SK-N-SH treated with all-trans-retinoic acid at 6 μM for 48 hours (cell line): ENCODE measurements at regions not wholly inside any gene's neighbourhood (a gene's known extent, or its start where the extent isn't known, plus 50 kb on each side); places are given as distances from the start of the nearest gene placed in this dataset.

Experiments used
- ATAC-seq: fragments of 200-7000 bp; cut with Tn5 transposase; 3 replicates; pipeline ENCODE4 v1.9.1; 2020; ENCODE audit warnings: mild to moderate bottlenecking, moderate library complexity
- ARNTL ChIP-seq: fragments of 450-650 bp; formaldehyde crosslinking; IDR thresholded peaks from 2 replicates; pipeline ENCODE4 v1.5.0; 2020; ENCODE audit warnings: low read depth, mild to moderate bottlenecking, moderate library complexity, borderline replicate concordance
- BACH2 ChIP-seq: fragments of 250-450 bp; sonication (Bioruptor Pico); IDR thresholded peaks from 2 replicates; pipeline ENCODE4 v1.9.0; 2021; ENCODE audit warnings: mild to moderate bottlenecking, borderline replicate concordance
- CSDC2 ChIP-seq: fragments of 250-450 bp; sonication (Bioruptor Pico); IDR thresholded peaks from 2 replicates; pipeline ENCODE4 v1.5.0; 2020; ENCODE audit warnings: mild to moderate bottlenecking, moderate library complexity
- GLIS3 ChIP-seq: fragments of 250-450 bp; sonication (Bioruptor Pico); IDR thresholded peaks from 2 replicates; pipeline ENCODE4 v1.5.0; 2020; ENCODE audit warnings: mild to moderate bottlenecking, moderate library complexity
- ISL1 ChIP-seq: fragments of 250-450 bp; sonication (Bioruptor Pico); IDR thresholded peaks from 2 replicates; pipeline ENCODE4 v2.1.2; 2022; ENCODE audit warnings: mild to moderate bottlenecking, moderate library complexity
- OSR1 ChIP-seq: fragments of 250-450 bp; sonication (Bioruptor Pico); IDR thresholded peaks from 2 replicates; pipeline ENCODE4 v1.8.0; 2022; ENCODE audit warnings: moderate library complexity, mild to moderate bottlenecking, inconsistent platforms
- PPARA ChIP-seq: fragments of 250-450 bp; sonication (Bioruptor Pico); IDR thresholded peaks from 2 replicates; pipeline ENCODE4 v1.5.0; 2020; ENCODE audit warnings: mild to moderate bottlenecking, borderline replicate concordance
- RARB ChIP-seq: fragments of 250-450 bp; sonication (Bioruptor Pico); IDR thresholded peaks from 2 replicates; pipeline ENCODE4 v1.8.0; 2021; ENCODE audit warnings: mild to moderate bottlenecking, moderate library complexity
- SNAI2 ChIP-seq: fragments of 250-450 bp; sonication (Bioruptor Pico); IDR thresholded peaks from 2 replicates; pipeline ENCODE4 v1.5.0; 2020; ENCODE audit warnings: mild to moderate bottlenecking, moderate library complexity
- TCF4 ChIP-seq: fragments of 250-450 bp; sonication (Bioruptor Pico); IDR thresholded peaks from 2 replicates; pipeline ENCODE4 v1.8.0; 2021; ENCODE audit warnings: mild to moderate bottlenecking, moderate library complexity, borderline replicate concordance
- TOX ChIP-seq: fragments of 250-450 bp; sonication (Bioruptor Pico); IDR thresholded peaks from 2 replicates; pipeline ENCODE4 v1.8.0; 2021; ENCODE audit warnings: mild to moderate bottlenecking, moderate library complexity, borderline replicate concordance
- ZC3H10 ChIP-seq: fragments of 250-450 bp; sonication (Bioruptor Pico); IDR thresholded peaks from 2 replicates; pipeline ENCODE4 v1.5.1; 2021; ENCODE audit warnings: mild to moderate bottlenecking, moderate library complexity
- ZFP3 ChIP-seq: fragments of 250-450 bp; sonication (Bioruptor Pico); IDR thresholded peaks from 2 replicates; pipeline ENCODE4 v1.5.0; 2020; ENCODE audit warnings: mild to moderate bottlenecking, moderate library complexity
- ZFP30 ChIP-seq: fragments of 450-650 bp; formaldehyde crosslinking; IDR thresholded peaks from 2 replicates; pipeline ENCODE4 v1.5.0; 2022; ENCODE audit warnings: mild to moderate bottlenecking, moderate library complexity
- ZNF565 ChIP-seq: fragments of 450-650 bp; formaldehyde crosslinking; conservative IDR thresholded peaks from 2 replicates; pipeline ENCODE4 v1.5.0; 2020; ENCODE audit warnings: low read depth, mild to moderate bottlenecking, moderate library complexity
- ZNF70 ChIP-seq: fragments of 450-650 bp; formaldehyde crosslinking; IDR thresholded peaks from 2 replicates; pipeline ENCODE4 v1.5.0; 2020; ENCODE audit warnings: mild to moderate bottlenecking, moderate library complexity
- ZNF8 ChIP-seq: fragments of 450-650 bp; formaldehyde crosslinking; IDR thresholded peaks from 2 replicates; pipeline ENCODE4 v1.5.0; 2020; ENCODE audit warnings: mild to moderate bottlenecking, moderate library complexity
- TF ChIP-seq, protein P1 (sequence below): fragments of 250-450 bp; sonication (Bioruptor Pico); IDR thresholded peaks from 2 replicates; pipeline ENCODE4 v1.8.0; 2020; ENCODE audit warnings: mild to moderate bottlenecking, moderate library complexity, borderline replicate concordance
- TF ChIP-seq, protein P2 (sequence below): fragments of 250-450 bp; sonication (Bioruptor Pico); IDR thresholded peaks from 2 replicates; pipeline ENCODE4 v1.8.0; 2021; ENCODE audit warnings: low read depth, mild to moderate bottlenecking, moderate library complexity, borderline replicate concordance
- TF ChIP-seq, protein P3 (sequence below): fragments of 250-450 bp; sonication (Bioruptor Pico); IDR thresholded peaks from 2 replicates; pipeline ENCODE4 v1.5.0; 2020; ENCODE audit warnings: mild to moderate bottlenecking, moderate library complexity
- TF ChIP-seq, protein P4 (sequence below): fragments of 250-450 bp; sonication (Bioruptor Pico); IDR thresholded peaks from 2 replicates; pipeline ENCODE4 v1.5.1; 2021; ENCODE audit warnings: mild to moderate bottlenecking, moderate library complexity
- TF ChIP-seq, protein P5 (sequence below): fragments of 250-450 bp; sonication (Bioruptor Pico); IDR thresholded peaks from 2 replicates; pipeline ENCODE4 v1.5.1; 2020; ENCODE audit warnings: low read depth, mild to moderate bottlenecking, moderate library complexity

DNA sequence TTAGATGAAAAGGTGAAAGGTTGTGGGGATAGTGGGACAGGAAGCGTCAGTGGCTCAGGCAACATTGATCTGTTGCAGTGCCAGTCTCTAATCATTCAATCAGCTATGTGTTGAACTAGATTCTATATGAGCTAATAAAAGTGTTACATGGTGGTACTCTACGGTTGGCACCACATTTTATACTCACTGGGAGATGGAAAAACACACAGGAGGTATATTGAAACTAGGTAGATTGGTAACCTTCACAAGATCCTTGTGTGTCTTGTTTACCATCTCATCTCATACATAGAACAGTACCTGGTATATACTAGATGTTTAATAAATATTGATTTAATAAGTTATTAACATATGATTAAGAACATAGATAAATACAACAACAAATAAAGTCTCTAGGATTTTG is 152.7 kb downstream of the NAA11 start:
- TF ChIP-seq CSDC2 (no peak), BACH2 (no peak), ISL1 (no peak), OSR1 (no peak), RARB (CRISPR knock-in tag) (no peak), ZC3H10 (CRISPR knock-in tag) (no peak)
- TF ChIP-seq, protein P1, sequence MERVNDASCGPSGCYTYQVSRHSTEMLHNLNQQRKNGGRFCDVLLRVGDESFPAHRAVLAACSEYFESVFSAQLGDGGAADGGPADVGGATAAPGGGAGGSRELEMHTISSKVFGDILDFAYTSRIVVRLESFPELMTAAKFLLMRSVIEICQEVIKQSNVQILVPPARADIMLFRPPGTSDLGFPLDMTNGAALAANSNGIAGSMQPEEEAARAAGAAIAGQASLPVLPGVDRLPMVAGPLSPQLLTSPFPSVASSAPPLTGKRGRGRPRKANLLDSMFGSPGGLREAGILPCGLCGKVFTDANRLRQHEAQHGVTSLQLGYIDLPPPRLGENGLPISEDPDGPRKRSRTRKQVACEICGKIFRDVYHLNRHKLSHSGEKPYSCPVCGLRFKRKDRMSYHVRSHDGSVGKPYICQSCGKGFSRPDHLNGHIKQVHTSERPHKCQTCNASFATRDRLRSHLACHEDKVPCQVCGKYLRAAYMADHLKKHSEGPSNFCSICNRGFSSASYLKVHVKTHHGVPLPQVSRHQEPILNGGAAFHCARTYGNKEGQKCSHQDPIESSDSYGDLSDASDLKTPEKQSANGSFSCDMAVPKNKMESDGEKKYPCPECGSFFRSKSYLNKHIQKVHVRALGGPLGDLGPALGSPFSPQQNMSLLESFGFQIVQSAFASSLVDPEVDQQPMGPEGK (CRISPR knock-in tag): no peak
- ATAC-seq: no peak

DNA sequence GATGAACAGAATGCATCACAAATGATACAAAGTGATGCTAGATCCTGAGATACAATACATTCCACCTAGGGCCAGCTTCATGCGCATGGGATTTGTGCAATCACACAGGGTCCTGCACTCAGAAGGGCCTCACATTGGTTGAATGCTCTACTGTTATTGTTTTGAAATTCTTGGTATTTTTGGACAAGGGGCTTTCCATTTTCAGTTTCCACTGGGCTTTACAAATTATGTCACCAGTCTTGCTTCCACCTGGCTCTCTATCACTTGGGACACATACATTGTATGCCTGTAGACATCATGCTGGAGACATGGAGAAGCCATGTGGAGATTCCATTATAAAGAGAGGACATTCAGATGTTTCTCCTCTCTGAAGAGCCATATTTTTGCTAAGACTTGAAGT is 155.8 kb downstream of the NAA11 start:
- TF ChIP-seq, protein P2, sequence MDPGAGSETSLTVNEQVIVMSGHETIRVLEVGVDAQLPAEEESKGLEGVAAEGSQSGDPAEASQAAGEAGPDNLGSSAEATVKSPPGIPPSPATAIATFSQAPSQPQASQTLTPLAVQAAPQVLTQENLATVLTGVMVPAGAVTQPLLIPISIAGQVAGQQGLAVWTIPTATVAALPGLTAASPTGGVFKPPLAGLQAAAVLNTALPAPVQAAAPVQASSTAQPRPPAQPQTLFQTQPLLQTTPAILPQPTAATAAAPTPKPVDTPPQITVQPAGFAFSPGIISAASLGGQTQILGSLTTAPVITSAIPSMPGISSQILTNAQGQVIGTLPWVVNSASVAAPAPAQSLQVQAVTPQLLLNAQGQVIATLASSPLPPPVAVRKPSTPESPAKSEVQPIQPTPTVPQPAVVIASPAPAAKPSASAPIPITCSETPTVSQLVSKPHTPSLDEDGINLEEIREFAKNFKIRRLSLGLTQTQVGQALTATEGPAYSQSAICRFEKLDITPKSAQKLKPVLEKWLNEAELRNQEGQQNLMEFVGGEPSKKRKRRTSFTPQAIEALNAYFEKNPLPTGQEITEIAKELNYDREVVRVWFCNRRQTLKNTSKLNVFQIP: no peak
- TF ChIP-seq CSDC2: no peak
- no peak for TF ChIP-seq ZC3H10 (CRISPR knock-in tag)
- TF ChIP-seq PPARA (CRISPR knock-in tag): no peak
- TF ChIP-seq, protein P3, sequence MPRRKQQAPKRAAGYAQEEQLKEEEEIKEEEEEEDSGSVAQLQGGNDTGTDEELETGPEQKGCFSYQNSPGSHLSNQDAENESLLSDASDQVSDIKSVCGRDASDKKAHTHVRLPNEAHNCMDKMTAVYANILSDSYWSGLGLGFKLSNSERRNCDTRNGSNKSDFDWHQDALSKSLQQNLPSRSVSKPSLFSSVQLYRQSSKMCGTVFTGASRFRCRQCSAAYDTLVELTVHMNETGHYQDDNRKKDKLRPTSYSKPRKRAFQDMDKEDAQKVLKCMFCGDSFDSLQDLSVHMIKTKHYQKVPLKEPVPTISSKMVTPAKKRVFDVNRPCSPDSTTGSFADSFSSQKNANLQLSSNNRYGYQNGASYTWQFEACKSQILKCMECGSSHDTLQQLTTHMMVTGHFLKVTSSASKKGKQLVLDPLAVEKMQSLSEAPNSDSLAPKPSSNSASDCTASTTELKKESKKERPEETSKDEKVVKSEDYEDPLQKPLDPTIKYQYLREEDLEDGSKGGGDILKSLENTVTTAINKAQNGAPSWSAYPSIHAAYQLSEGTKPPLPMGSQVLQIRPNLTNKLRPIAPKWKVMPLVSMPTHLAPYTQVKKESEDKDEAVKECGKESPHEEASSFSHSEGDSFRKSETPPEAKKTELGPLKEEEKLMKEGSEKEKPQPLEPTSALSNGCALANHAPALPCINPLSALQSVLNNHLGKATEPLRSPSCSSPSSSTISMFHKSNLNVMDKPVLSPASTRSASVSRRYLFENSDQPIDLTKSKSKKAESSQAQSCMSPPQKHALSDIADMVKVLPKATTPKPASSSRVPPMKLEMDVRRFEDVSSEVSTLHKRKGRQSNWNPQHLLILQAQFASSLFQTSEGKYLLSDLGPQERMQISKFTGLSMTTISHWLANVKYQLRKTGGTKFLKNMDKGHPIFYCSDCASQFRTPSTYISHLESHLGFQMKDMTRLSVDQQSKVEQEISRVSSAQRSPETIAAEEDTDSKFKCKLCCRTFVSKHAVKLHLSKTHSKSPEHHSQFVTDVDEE (CRISPR knock-in tag): no peak
- no peak for TF ChIP-seq ZNF8 (CRISPR knock-in tag)
- TF ChIP-seq, protein P4, sequence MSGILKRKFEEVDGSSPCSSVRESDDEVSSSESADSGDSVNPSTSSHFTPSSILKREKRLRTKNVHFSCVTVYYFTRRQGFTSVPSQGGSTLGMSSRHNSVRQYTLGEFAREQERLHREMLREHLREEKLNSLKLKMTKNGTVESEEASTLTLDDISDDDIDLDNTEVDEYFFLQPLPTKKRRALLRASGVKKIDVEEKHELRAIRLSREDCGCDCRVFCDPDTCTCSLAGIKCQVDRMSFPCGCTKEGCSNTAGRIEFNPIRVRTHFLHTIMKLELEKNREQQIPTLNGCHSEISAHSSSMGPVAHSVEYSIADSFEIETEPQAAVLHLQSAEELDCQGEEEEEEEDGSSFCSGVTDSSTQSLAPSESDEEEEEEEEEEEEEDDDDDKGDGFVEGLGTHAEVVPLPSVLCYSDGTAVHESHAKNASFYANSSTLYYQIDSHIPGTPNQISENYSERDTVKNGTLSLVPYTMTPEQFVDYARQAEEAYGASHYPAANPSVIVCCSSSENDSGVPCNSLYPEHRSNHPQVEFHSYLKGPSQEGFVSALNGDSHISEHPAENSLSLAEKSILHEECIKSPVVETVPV (CRISPR knock-in tag): no peak
- TF ChIP-seq ZNF70 (CRISPR knock-in tag): no peak
- TF ChIP-seq, protein P5, sequence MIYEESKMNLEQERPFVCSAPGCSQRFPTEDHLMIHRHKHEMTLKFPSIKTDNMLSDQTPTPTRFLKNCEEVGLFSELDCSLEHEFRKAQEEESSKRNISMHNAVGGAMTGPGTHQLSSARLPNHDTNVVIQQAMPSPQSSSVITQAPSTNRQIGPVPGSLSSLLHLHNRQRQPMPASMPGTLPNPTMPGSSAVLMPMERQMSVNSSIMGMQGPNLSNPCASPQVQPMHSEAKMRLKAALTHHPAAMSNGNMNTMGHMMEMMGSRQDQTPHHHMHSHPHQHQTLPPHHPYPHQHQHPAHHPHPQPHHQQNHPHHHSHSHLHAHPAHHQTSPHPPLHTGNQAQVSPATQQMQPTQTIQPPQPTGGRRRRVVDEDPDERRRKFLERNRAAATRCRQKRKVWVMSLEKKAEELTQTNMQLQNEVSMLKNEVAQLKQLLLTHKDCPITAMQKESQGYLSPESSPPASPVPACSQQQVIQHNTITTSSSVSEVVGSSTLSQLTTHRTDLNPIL: no peak
- TF ChIP-seq BACH2: no peak
- ATAC-seq: no peak

DNA sequence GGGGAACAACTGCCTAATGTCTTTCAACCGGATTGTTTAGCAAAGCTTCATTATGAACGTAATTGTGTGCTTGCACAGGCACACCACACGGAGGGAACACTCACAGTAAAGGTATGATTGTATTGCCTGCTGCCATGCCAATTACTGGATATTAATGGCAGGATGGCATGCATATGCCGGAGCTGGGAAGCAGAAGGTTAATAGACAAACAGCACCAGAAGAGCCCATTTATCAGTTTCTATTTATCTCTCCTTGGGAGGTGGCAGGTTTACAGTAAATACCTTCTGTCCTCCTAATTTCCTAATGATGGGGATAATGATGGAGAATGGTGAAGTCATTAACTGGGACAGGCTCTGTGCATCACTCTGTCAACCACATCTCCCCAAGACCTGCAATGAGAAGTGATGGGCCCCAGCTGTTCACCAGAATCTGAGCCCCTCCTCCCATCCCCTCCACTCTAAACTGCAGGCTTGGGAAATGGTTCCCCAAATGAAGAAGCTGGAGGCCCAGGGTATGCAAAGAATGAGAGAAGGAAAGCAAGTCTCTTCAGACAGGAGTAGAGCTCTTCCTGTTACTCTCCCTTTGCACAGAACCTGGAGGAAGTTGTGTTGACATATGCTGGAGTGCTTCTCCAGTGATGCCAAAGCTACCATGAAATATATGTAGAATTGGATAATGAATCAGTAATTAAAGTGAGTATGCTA is 160.8 kb downstream of the NAA11 start:
- TF ChIP-seq ZNF8 (CRISPR knock-in tag) (no peak), TCF4 (CRISPR knock-in tag) (no peak), ZNF70 (CRISPR knock-in tag) (no peak), PPARA (CRISPR knock-in tag) (no peak), TOX (CRISPR knock-in tag) (no peak), ISL1 (no peak), SNAI2 (CRISPR knock-in tag) (no peak), OSR1 (no peak), ARNTL (CRISPR knock-in tag) (no peak), BACH2 (no peak), ZFP3 (no peak), ZFP30 (CRISPR knock-in tag) (no peak), CSDC2 (no peak), ZNF565 (CRISPR knock-in tag) (no peak), GLIS3 (CRISPR knock-in tag) (no peak)
- TF ChIP-seq, protein P2: no peak
- TF ChIP-seq, protein P1 (CRISPR knock-in tag): no peak
- TF ChIP-seq, protein P5: no peak
- ATAC-seq: no peak
